HG02852 (cell line): ENCODE measurements at regions not wholly inside any gene's neighbourhood (a gene's known extent, or its start where the extent isn't known, plus 50 kb on each side); places are given as distances from the start of the nearest gene placed in this dataset.

ENCODE experiments used
- ATAC-seq: cut with Tn5 transposase; IDR thresholded peaks from one replicate; pipeline ENCODE4 v1.9.1; 2021; ENCODE audit warnings: mild to moderate bottlenecking, moderate library complexity; ENCODE audit not compliant: unreplicated experiment

DNA sequence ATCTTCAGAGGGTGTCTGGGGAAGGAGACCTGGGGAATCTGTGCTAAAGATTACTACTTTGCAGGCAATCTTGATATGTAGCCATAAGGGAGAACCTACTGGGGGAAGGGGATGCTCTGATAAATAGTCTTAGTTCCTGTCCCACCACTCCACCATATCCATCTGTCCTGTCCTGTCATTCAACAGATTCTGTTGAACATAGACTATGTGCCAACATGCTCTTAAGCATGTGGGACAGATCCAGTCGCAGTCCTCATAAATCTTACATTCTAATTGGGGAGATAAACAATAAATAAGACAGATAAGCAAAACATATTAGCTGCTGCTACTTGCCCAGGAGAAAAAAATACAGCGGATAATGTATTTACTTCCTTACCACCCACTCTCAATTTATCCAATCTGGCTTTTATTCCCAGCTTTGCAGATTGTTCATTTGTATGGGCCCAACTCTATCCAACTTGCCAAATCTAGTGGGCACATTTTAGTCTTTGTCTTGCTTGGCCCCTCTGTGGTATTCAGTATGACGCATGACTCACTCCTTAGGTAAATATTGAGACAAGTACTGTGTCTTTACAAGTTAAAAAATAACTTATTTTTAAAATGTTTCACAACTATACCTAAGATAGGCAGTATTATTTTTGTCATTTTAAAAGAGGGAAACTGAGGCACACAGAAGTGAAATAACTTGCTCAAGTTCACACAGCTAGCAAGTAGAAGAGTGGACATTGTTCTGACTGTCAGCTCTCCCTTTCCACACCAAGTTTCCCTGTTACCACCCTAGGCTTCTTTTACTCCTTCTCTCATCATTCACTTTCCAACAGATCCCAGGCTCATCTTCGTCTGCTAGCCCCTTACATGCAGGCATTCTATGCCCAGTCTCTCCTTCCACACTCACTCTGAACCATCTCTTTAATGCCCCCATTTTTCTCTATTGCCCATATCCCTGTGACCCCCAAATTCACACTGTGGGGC, 133.6 kb upstream of the SESN3 start:
- no peak for ATAC-seq

DNA sequence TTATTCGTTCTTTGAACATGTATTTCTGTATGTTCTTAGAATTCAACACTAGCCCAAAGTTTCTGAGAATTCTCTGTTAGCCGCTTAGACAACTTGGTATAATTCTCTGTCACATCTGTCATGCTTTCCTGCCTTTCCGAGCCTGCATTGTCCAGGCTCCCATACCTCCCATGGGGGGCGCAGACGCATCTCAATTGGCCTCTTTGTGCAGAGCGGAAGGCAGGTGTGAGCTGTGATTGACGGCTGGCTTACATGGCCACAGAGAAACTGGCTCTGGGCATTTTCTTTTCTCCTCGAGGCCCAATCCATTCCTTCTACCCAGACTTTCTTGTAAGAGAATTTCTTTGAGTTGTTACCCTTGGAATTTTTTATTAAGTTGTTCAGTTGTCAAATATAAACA, 132.7 kb upstream of the SESN3 start:
- no peak for ATAC-seq

DNA sequence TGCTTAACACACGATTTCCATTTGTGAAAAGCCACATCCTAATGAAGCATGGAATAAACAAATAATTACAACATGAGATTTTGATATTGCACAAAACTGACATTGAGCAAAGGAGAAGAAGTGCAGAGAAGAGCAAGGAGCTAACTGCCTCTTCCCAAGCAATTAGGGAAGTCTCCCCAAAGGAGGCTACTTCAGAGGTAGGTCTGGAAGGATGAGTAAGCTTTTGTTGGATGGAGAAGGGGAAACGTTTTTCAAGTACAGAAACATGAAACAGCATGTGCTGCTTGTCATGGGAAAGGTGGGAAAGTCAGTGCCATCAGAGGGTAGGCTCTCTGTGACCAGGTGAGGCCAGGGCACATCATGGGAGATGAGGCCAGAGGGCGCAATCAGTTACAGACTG, 132.2 kb upstream of the SESN3 start:
- ATAC-seq, result no peak

DNA sequence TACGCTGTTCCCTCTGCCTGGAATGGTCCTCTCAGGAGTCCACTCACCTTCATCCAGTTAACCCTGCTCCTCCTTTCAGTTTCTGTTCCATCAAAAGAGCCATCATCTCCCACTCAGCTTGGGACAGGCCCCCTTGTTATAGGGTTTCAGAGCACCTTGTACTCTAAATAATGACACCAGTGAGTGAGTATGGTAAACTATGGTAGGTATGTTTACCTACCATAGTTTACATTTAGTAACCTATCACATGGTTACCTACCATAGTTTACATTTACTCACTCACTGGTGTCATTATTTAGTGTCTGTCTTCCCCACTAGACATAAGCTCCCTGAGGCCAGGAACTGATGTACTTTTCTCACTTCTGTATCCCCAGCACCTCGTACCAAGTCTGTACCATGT, 130.2 kb upstream of the SESN3 start:
- ATAC-seq, result no peak

DNA sequence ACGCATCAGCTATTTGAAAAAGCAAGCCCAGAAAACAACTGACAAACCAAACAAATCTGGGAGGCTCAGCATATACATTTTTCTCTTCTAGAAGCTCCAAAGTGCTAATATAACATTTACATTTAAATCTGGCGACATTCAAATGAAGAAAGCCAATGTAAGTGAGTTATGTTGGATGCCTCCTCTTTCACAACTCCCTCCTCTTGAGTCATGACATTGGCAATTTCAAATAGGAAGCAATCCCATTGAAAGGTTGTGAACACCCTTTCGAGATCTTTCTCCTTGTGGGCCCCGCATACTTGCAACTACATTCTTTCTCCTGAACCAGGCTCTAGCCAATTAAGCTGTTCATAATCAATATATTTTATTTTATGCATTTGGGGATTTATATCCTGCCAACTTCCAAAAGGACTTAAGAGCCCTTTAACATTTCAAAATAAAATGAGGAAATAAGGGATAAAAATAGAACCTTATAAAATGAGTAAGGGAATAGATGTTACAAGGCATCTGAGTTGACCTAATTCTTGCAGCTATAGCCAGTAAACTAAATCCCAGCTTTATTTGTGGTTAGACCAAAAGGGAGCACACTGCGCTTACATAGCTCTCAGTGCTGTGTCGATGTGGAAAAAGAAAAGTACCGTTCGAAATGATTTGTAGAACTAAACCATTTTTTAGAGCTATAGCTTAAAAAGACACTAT, 129.5 kb upstream of the SESN3 start:
- ATAC-seq, result no peak

DNA sequence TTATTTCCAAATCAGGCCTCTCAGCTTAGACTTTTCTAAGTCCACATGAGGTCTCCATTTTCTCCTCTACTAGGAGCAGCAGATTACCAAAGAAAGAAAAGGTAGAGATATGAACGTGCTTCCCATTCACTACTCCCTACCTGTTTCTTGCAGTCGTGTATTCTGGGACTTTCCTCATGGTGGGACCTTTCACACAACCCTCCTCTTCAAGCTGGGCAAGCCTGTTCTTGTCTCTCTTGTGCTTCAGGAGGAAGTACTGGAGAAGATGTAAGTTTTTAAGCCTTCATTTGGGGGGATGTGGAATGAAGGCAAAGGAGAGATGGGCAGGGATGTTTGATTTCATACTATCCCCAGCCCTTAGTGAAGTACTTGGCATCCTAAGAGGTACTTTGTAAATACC, 128.8 kb upstream of the SESN3 start:
- no peak for ATAC-seq

DNA sequence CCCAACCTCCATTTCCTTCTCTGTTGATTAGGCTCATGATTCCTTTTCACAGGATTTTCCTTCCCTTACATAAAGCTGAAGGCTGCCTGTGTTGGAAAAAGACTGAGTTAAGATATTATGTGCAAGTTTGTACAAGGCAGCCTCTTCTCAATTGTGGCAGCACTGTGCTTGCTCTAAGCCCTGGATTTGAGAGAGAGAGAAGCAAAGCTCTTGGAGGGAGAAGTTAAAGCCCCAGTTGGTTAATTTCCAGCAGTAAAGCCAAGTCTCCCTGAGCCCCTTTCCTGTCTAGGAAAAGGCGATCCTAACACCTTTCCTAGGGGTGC, 128.3 kb upstream of the SESN3 start:
- no peak for ATAC-seq

DNA sequence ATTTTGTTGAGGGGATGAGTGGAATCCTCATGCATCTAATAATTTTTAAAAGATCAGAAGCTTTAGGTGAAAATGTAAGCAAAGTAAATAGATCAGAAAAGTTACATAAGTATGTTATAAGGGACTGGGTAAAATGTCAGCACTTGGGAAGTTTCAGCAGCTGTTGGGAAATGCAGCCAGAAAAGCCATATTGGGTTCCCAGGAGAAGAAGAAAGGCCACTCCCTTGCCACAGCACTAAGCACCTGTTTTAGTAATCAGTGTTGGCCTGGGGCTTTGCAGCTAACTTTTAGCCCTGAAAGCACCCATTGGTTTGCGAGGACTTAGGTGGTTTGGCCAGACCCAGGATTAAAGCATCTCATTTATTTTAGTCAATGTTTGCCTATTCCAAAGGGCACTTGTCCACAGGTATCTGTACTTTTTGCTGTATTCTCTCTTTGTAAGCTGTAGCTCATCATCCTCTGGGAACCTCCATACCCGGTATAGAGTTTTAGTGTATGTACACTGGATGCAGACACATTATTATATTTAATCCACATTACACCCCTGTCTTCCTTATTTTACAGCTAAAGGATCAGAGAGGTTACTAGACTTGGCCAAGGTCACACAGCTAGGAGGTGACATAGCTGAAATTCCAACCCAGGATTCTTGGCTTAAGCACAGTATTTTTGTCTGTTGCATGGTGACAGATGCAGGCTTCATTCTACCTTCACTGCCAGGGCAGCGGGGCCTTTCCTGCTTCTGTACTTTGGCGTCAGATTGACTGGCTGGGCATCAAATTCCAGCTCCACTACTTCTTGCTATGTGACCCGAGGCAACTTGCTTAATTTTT, 127.7 kb upstream of the SESN3 start:
- no peak for ATAC-seq

DNA sequence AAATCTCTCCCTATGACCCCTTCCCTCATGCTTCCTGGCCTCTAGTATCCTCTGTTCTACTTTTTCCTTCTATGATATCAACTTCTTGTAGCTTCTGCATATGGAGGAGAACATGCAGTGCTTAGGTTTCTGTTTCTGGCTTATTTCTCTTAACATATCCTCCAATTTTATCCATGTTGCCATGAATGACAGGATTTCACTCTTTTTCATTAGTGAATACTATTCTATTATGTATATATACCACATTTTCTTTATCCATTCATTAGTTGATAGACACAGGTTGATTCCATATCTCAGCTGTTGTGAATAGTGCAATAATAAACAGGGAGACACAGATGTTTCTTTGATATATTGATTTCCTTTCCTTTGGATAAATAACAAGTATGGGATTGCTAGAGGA, 123.3 kb upstream of the SESN3 start:
- no peak for ATAC-seq

DNA sequence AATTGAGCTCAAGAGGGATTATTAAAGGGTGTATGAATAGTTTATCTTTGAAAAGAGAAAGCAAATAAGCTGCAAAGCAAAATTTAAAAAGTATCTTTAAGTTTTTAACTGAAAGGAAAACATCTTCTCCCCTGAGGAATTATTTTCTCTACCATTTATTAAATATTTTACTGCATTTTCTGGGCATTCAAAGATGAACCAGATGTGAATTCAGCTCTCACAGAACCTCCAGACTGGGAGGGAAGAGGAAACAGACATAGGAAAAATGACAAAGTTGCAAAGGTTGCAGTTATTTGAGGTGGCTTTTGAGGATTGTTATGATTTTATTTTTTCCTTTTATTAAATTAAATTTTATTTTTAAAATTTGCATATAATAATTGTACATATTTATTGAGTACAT, 122.7 kb upstream of the SESN3 start:
- ATAC-seq, result no peak

DNA sequence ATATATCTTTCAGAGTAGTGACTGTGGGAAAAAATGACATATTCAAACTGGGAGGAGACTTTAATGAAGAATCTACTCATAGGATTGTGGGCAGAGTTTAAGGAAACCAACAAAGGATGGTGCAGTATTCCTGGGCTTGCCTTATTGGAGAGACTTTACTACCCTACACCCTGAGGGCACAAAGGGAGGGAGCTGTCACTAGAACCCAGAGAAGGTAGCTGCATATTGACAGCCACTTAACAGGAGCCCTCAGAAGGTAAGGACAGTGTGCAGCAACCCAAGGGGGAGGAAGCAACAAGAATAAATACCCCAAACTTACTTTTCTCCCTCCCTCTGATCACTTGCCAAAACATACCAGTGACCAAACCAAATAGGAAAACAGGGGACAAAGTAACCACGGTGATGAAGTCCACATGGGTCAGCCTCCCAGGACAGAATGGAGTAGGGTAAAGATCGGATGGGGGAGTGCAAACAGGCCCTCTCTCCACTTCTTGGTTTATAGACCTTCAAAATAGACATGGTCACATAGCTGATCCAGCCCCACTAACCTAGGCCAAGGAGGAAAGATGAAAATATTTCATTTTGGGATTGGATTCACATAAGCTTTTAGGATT, 121.8 kb upstream of the SESN3 start:
- no peak for ATAC-seq

DNA sequence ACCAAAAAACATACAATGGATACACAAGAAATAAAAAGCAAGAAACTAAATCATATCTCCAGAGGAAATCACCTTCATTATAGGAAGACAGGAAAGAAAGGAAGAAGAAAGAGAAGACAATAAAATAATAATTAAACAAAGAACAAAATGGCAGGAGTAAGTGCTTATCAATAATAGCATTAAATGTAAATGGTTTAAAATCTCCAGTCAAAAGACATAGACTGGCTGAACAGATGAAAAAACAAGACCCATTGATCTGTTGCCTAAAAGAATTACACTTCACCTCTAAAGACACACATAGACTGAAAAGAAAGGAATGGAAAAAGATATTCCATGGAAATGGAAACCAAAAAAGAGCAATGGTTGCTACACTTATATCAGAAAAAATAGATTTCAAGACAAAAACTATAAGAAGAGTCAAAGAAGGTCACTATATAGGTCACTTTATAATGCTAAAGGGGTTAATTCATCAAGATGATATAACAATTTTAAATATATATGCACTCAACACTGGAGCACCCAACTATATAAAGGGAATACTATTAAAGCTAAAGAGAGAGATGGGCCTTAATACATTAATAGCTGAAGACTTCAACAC, 118.4 kb upstream of the SESN3 start:
- ATAC-seq, result no peak

DNA sequence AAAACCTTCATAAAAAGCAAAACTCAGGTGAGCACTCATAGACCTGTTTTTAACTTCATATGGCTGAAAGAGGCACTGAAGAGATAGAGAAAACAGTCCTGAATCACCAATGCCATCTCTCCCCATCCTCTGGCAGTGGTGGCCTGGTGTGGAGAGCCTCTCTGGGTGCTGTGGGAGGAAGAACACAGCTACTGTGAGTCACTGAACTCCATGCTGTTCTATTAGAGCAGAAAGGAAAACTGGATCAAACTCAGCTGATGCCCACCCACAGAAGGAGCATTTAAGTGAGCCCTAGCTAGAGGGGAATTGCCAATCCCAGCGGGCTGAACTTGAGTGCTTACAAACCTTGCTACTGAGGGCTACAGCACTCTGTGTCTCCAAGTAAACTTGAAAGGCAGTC, 115.3 kb upstream of the SESN3 start:
- no peak for ATAC-seq

DNA sequence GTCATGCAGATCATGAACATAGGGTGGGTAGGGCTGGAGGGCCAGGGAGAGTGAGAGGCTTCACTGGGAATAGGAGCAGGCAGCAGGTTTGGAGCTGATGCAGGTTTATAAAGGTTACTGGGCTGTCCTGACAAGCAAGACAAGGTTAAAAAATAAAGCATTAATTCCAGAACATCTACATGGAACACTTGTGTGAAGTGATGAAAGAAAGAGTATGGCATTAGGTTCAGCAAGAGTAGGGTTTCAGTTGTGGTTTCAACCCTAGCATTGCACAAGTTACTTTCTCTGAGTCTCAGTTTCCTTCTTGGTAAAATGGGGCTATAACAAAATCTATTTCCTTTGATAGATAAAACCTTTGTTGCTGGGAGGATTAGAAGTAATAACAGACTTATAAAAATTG, 114.6 kb upstream of the SESN3 start:
- peak; percentile 94 for ATAC-seq

DNA sequence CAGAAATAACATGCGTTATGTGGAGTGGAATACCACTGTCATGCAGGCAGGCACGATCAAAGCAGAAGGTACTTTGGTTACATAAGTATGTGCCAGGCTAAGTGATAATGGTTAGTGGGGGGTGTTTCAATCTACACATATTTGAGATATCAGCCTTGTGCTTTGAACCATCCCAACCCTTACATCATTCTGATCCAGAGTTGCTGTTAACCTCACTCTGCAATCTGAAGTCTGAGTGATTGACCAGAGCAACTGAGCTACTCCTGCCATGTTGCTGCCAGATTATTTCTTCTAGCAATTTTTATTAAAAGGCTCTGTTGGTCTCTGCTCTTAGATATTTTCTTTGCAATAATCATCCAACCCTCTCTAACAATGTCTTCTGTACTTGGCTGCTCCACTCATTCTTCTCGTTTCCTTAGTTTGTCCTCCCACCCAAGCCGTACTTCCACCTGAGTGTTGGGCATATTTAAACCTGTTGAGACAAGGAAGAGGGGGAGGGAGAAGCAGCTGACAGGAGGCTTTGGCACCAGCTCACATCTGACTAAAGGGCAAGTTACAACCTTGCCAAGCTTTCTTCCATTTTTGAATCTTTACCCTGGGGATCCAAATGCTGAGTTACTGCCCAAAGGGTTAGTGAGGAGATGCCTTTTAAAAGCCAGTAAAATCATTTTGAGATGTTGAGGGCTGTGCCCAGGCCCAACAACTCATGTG, 114.1 kb upstream of the SESN3 start:
- no peak for ATAC-seq

DNA sequence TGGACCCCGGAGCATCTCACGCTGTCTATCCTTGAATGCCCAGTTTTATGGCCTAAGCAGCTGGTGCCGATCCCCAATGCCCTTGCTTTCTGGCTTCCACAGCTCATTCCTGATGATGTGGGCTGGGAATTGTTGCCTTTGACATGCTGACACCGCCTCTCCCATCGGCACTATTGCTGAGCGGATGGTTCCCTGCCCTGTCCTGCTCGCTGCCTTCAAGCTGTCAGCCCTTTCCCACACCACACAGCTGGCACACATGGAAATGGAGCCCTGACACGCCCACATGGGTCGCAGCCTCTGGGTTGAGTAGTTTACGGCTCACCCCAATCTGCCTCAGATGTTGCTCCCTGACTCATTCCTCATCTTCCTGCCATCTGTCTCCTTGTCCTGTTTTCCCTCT, 110.2 kb upstream of the SESN3 start:
- ATAC-seq, result no peak

DNA sequence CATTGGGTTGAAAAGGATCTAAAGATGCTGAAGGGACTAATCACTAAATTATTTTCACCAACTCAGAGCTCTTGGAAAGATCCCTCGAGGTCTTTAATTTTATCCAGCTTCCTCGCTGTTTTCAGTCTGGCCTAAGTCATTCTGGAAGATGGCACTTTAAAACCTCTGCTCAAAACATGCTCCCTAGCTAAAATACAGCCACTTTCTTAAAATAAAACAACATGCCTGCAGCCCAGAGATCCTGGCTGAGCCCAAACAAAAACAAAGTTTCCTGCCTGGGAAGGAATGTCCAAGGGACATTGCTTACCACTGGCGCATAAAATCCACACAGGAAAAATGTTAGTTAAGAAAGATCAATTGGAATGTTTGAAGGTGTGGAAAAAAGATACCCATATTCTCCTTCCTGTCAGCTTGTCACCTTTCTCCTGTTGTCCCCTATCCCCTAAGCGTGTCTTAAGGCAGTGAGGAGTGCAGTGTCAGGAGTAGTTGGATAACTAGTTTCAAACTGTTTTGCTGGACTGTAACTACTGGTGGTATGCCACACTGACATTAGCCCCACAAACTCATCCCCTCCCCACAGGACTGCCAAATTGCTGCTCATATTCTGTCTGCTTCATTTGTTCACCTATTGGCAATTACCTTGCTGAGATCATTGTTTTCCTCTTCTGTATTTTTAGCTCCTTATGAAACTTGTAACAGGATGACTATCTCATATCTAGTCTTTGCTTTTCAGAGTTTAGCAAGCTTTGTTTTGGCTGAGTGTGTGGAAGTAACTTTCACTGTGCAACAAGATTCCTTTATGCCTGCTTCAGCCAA, 108.3 kb upstream of the SESN3 start:
- peak; percentile 45 for ATAC-seq

DNA sequence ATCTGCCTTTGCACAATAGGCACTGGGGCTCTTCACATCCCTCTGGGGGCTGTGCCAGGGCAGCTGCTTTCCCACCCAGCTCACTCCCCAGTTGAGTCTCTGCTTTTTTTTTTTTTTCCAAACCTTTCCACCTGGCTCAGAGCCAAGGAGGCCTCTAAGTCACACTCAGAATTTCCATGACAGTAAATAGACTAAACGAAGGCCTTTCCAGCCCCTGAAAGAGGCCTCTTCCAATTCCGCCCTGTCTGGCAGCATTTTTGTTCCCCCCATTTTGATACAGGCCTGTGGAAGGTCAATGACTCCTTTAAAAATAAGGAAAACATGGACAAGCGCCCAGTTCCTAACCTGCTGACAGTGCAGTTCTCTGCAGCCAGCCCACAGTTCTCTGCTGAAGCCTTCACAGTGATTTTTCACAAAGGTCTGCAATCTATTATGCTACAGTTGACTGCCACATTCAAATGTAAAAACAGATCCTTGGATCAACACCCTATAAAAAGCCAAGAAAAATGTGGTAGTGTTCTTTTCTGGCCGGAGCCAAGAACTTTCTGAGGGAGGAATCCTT, 107.5 kb upstream of the SESN3 start:
- no peak for ATAC-seq

DNA sequence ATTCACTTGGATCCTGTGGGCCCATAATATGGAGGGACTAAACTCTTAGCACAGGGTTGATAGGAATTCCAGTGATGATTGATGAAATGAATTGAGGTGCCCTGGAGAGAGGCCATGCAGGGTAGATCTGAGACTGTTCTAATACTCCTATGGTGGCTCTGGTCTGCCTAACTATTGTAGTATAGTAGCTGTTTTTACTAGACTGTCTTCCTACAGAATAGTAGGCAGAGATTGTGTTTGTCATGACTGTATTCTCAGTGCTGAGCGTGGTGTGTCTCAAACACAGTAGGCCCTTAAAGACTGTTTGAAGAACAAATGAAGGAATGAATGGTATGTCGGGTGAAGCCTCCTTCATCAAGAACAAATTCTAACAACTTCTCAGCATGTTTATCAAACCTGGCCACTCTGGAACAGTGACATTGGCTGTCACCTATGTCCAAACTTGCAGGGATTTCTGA, 107.0 kb upstream of the SESN3 start:
- peak; percentile 10 for ATAC-seq
